ENCODE measurements at regions not wholly inside any gene's neighbourhood (a gene's known extent, or its start where the extent isn't known, plus 50 kb on each side); places are given as distances from the start of the nearest gene placed in this dataset.

DNA sequence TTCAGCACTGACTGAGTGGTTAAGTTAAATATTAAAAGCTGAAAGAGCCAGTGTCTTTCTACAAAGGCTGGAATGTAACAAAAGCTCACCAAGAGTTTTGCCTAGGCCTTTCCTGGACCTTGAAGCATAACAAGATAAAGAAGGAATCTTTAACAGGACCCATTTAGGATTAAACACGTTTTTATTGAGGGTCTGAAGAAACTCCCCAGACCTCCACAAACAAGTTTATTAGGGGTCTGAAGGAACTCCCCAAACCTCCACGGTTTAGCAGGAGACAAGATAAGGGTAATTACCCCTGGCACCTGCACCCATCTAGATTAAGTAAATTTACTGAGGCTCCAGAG, 104.0 kb downstream of the ACAA2 start:
- TF ChIP-seq CTCF (IDR thresholded peaks at IDR 0.05; ENCODE audit: insufficient read depth, low read length) (no peak), SPI1 (IDR thresholded peaks at IDR 0.05; ENCODE audit: borderline replicate concordance, low read depth) (no peak), POLR2AphosphoS5 (IDR thresholded peaks at IDR 0.05; ENCODE audit: low read depth) (no peak)
